ENCODE measurements at regions not wholly inside any gene's neighbourhood (a gene's known extent, or its start where the extent isn't known, plus 50 kb on each side); places are given as distances from the start of the nearest gene placed in this dataset.

DNA sequence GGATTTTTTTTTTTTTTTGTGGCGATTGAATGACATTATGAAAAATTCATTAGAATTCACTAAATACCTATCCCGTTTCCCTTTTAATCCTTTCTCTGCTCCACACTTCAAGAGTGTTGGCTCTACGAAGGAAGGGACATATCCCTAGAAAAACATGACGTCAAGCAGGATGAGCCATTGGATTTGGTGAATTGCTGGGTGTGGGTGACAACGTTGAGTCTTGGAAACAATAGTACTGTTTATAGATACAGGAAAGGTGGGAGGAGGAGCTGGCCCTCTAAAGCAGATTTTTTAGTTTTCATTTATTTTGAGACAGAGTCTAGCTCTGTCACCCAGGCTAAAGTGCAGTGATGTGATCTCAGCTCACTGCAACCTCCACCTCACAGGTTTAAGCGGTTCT is 167.6 kb upstream of the FAM20A start:
- Histone ChIP-seq H3K27me3 (peaks cover 4% of the 10 kb centered on the region), H3K36me3 (no peaks in the 10 kb centered on the region), H3K4me3 (ENCODE audit: low read depth, low read length) (no peak overlapping the region), H3K9me3 (no peaks in the 10 kb centered on the region), H3K4me1 (no peaks in the 10 kb centered on the region)
- TF ChIP-seq, protein P1, sequence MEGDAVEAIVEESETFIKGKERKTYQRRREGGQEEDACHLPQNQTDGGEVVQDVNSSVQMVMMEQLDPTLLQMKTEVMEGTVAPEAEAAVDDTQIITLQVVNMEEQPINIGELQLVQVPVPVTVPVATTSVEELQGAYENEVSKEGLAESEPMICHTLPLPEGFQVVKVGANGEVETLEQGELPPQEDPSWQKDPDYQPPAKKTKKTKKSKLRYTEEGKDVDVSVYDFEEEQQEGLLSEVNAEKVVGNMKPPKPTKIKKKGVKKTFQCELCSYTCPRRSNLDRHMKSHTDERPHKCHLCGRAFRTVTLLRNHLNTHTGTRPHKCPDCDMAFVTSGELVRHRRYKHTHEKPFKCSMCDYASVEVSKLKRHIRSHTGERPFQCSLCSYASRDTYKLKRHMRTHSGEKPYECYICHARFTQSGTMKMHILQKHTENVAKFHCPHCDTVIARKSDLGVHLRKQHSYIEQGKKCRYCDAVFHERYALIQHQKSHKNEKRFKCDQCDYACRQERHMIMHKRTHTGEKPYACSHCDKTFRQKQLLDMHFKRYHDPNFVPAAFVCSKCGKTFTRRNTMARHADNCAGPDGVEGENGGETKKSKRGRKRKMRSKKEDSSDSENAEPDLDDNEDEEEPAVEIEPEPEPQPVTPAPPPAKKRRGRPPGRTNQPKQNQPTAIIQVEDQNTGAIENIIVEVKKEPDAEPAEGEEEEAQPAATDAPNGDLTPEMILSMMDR (IDR thresholded peaks at IDR 0.05; ENCODE audit: low read depth, low read length), result no peak
- DNase-seq, result no peak

DNA sequence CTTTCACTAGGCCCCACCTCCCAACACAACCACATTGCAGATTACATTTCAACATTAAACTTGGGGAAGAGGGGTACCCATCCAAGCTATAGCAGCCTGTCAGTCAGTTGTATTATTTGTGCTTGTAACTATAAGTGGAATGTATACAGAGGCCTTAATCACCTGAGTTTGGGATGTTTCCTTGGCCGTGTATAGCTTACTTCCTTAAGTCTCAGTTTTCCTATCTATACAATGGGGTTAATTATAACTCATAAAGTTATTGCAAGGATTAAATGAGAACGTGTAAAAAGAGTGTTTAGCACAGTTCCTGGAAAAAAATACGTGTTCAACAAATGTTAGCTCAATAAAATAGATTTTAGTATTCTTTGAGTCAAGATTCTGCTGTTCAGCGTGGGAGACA is 165.5 kb upstream of the FAM20A start:
- DNase-seq, result no peak
- no peaks in the 10 kb centered on the region for H3K36me3 ChIP-seq
- peaks cover 4% of the 10 kb centered on the region for H3K27me3 ChIP-seq
- no peak overlapping the region for H3K4me3 ChIP-seq (ENCODE audit: low read depth, low read length)
- H3K4me1 ChIP-seq, result no peaks in the 10 kb centered on the region
- TF ChIP-seq, protein P1 (IDR thresholded peaks at IDR 0.05; ENCODE audit: low read depth, low read length), result no peak
- no peaks in the 10 kb centered on the region for H3K9me3 ChIP-seq

DNA sequence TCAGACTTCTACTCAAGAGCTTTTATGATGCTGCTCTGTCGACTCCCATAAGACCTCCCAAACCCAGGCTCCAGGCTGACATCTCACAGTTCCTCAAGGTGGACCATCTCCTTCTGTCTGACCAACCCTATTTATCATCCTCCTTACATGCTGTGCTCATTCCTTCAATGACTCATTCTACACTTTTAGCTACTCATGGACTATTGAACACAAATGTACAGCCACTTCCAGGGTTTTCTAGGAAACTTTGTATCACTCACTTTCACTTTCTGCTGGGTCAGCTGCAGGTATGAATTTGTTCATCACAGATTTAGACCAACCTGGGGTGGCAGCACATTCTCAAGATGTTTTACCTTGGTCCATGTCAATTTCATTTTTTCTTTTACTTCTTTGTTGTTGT is 162.4 kb upstream of the FAM20A start:
- Histone ChIP-seq H3K4me1 (no peaks in the 10 kb centered on the region; the same call in 1 of the 2 replicates), H3K36me3 (no peaks in the 10 kb centered on the region), H3K27me3 (peaks cover 4% of the 10 kb centered on the region), H3K4me3 (ENCODE audit: low read depth, low read length) (no peak overlapping the region), H3K9me3 (no peaks in the 10 kb centered on the region)
- DNase-seq, result no peak
- TF ChIP-seq, protein P1 (IDR thresholded peaks at IDR 0.05; ENCODE audit: low read depth, low read length), result no peak

DNA sequence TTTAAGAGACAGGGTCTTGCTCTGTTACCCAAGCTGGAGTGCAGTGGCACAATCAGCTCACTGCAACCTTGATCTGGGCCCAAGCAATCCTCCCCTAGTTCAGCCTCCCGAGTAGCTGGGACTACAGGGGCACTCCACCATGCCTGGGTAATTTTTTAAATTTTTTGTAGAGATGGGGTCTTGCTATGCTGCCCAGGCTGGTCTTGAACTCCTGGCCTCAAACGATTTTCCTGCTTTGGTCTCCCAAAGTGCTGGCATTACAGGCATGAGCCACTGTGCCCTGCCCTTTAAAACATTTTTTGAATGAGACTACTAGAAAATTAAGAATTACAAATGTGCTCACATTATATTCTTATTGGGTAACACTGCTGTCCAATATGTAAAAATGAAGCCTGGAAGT is 161.7 kb upstream of the FAM20A start:
- DNase-seq, result no peak
- H3K4me1 ChIP-seq, result no peaks in the 10 kb centered on the region; the same call in 1 of the 2 replicates
- H3K27me3 ChIP-seq, result peaks cover 4% of the 10 kb centered on the region
- no peaks in the 10 kb centered on the region for H3K36me3 ChIP-seq
- H3K9me3 ChIP-seq, result no peaks in the 10 kb centered on the region
- no peak overlapping the region for H3K4me3 ChIP-seq (ENCODE audit: low read depth, low read length)
- TF ChIP-seq, protein P1 (IDR thresholded peaks at IDR 0.05; ENCODE audit: low read depth, low read length), result no peak

DNA sequence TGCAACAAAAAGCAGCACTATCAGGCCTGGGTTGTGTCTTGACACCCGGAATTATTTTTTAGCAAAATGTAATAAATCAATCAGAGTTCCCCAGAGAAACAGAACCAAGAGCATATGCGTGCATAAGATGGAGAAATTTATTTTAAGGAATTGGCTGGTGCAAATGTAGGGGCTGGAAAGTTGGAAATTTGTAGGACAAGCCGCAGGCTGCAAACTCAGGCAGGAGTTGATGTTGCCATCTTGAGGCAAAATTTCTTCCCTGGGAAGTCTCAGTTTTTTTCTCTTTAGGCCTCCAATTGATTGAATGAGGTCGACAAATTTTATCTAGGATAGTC is 158.9 kb upstream of the FAM20A start:
- Histone ChIP-seq H3K4me1 (no peaks in the 10 kb centered on the region; the same call in 1 of the 2 replicates), H3K4me3 (ENCODE audit: low read depth, low read length) (no peak overlapping the region), H3K27me3 (peaks cover 2% of the 10 kb centered on the region), H3K9me3 (no peaks in the 10 kb centered on the region), H3K36me3 (no peaks in the 10 kb centered on the region)
- TF ChIP-seq, protein P1 (IDR thresholded peaks at IDR 0.05; ENCODE audit: low read depth, low read length), result no peak
- no peak for DNase-seq

DNA sequence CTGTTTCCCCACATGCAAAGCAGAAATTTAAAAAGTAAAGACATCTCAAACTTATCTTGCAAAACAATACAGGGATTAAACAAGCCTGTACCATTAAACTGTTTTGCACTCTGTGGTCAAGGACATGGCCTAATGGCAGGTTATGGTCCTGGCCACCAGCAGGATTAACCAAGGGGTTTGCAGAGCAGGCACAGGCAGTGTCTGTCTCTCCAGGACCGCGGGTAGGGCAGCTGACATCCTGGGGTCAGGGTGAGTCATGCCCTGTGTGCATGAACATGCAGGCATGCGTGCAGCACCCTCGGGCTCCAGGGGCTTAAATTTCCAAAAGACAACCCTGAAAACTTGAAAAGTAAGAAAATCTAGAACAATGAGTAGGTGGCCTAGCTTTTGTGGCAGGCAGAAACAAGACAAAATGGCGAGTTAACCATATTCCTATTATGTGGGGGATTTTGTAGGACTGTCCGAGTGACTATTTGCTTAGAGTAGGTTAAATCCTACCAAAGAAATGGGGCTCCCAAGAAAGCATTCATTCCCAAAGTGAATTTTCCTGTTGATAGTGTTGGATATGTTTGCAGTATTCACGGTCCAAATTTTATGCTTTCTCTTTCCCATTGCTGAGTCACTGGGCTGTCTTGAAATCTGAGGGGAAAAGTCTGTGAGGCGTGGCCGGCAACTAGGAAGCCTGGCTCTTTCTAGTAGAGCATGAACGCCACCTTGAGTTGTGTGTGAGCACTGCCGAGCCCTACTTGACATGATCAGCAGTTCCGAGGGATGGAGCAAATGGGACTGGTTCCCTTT is 158.4 kb upstream of the FAM20A start:
- H3K4me1 ChIP-seq, result no peaks in the 10 kb centered on the region; the same call in 1 of the 2 replicates
- TF ChIP-seq, protein P1 (IDR thresholded peaks at IDR 0.05; ENCODE audit: low read depth, low read length), result peak; percentile 95
- H3K36me3 ChIP-seq, result no peaks in the 10 kb centered on the region
- peak overlapping the region; percentile 74 for H3K4me3 ChIP-seq (ENCODE audit: low read depth, low read length)
- DNase-seq, result peak; percentile 85
- H3K27me3 ChIP-seq, result no peaks in the 10 kb centered on the region
- no peaks in the 10 kb centered on the region for H3K9me3 ChIP-seq
